ENCODE measurements at regions not wholly inside any gene's neighbourhood (a gene's known extent, or its start where the extent isn't known, plus 50 kb on each side); places are given as distances from the start of the nearest gene placed in this dataset.

- no peaks in the 10 kb centered on the region for H3K4me1 ChIP-seq (ENCODE audit: insufficient read depth, low read length, poor library complexity, severe bottlenecking)
- BruUV-seq (replicated peaks) = no TSS peak
- intact Hi-C loops (cut with micrococcal nuclease; ENCODE audit: unreplicated experiment) = no loop called here
- TF ChIP-seq CTCF (conservative IDR thresholded peaks at IDR 0.05; ENCODE audit: low read depth, low read length) = no peak
- no peak for TF ChIP-seq EZH2 (IDR thresholded peaks at IDR 0.05; ENCODE audit: borderline replicate concordance, low read depth, low read length, poor library complexity, severe bottlenecking)
- H3K9me3 ChIP-seq (ENCODE audit: low read depth, low read length, poor library complexity, severe bottlenecking) = no peaks in the 10 kb centered on the region
- H3K36me3 ChIP-seq (ENCODE audit: insufficient read depth, low read length, poor library complexity, severe bottlenecking) = no peaks in the 10 kb centered on the region
- H3K27ac ChIP-seq (ENCODE audit: low read depth, low read length, poor library complexity, severe bottlenecking) = no peak overlapping the region
- DNase-seq (ENCODE audit: low spot score) = no peak
- no peaks in the 10 kb centered on the region for H3K27me3 ChIP-seq (replicated peaks; ENCODE audit: insufficient read depth, low read depth, low read length, poor library complexity)
- ChIA-PET POLR2A (ENCODE audit: low non-redundant PET) (interaction anchor here (0.6 kb wide), 1 partner anchor 987 kb away, joined by 3 read pairs; no protein-coding TSS in a partner anchor), CTCF (no interaction called here)
- H3K4me3 ChIP-seq (ENCODE audit: low read depth, low read length, poor library complexity, severe bottlenecking) = no peak overlapping the region
Observed at GRCh38 chr6:145074805-145075204, 660.5 kb downstream of the EPM2A start.

GRCh38 chr6:145075425-145075824, 659.9 kb downstream of the EPM2A start:
- no peaks in the 10 kb centered on the region for H3K9me3 ChIP-seq (ENCODE audit: low read depth, low read length, poor library complexity, severe bottlenecking)

GRCh38 chr6:145076115-145076841, 659.0 kb downstream of the EPM2A start:
- ChIA-PET POLR2A (ENCODE audit: low non-redundant PET) (interaction anchor here (0.6 kb wide), 1 partner anchor 484 kb away, joined by 4 read pairs; no protein-coding TSS in a partner anchor), CTCF (no interaction called here)
- H3K4me1 ChIP-seq (ENCODE audit: insufficient read depth, low read length, poor library complexity, severe bottlenecking) = no peaks in the 10 kb centered on the region
- no peak for DNase-seq (ENCODE audit: low spot score)
- H3K27me3 ChIP-seq (replicated peaks; ENCODE audit: insufficient read depth, low read depth, low read length, poor library complexity) = no peaks in the 10 kb centered on the region
- TF ChIP-seq CTCF (conservative IDR thresholded peaks at IDR 0.05; ENCODE audit: low read depth, low read length) (no peak), EZH2 (IDR thresholded peaks at IDR 0.05; ENCODE audit: borderline replicate concordance, low read depth, low read length, poor library complexity, severe bottlenecking) (no peak)
- no TSS peak for BruUV-seq (replicated peaks)
- no peaks in the 10 kb centered on the region for H3K9me3 ChIP-seq (ENCODE audit: low read depth, low read length, poor library complexity, severe bottlenecking)
- intact Hi-C loops (cut with micrococcal nuclease; ENCODE audit: unreplicated experiment) = no loop called here
- no peak overlapping the region for H3K27ac ChIP-seq (ENCODE audit: low read depth, low read length, poor library complexity, severe bottlenecking)
- no peaks in the 10 kb centered on the region for H3K36me3 ChIP-seq (ENCODE audit: insufficient read depth, low read length, poor library complexity, severe bottlenecking)
- H3K4me3 ChIP-seq (ENCODE audit: low read depth, low read length, poor library complexity, severe bottlenecking) = no peak overlapping the region

More at GRCh38 chr6:145075425-145075824, 659.9 kb downstream of the EPM2A start:
- Histone ChIP-seq H3K36me3 (ENCODE audit: insufficient read depth, low read length, poor library complexity, severe bottlenecking) (no peaks in the 10 kb centered on the region), H3K4me1 (ENCODE audit: insufficient read depth, low read length, poor library complexity, severe bottlenecking) (no peaks in the 10 kb centered on the region), H3K27ac (ENCODE audit: low read depth, low read length, poor library complexity, severe bottlenecking) (no peak overlapping the region), H3K4me3 (ENCODE audit: low read depth, low read length, poor library complexity, severe bottlenecking) (no peak overlapping the region), H3K27me3 (replicated peaks; ENCODE audit: insufficient read depth, low read depth, low read length, poor library complexity) (no peaks in the 10 kb centered on the region)
- POLR2A ChIA-PET (ENCODE audit: low non-redundant PET) = interaction anchor here (0.6 kb wide), 1 partner anchor 483 kb away, joined by 4 read pairs; no protein-coding TSS in a partner anchor
- CTCF ChIA-PET = no interaction called here
- no peak for DNase-seq (ENCODE audit: low spot score)
- intact Hi-C loops (cut with micrococcal nuclease; ENCODE audit: unreplicated experiment) = no loop called here
- no TSS peak for BruUV-seq (replicated peaks)
- no peak for TF ChIP-seq CTCF (conservative IDR thresholded peaks at IDR 0.05; ENCODE audit: low read depth, low read length)
- TF ChIP-seq EZH2 (IDR thresholded peaks at IDR 0.05; ENCODE audit: borderline replicate concordance, low read depth, low read length, poor library complexity, severe bottlenecking) = no peak
